Nephron (organoid): ENCODE measurements at regions not wholly inside any gene's neighbourhood (a gene's known extent, or its start where the extent isn't known, plus 50 kb on each side); places are given as distances from the start of the nearest gene placed in this dataset.

Experiments
- H3K27ac Mint-ChIP-seq, 3 experiments: 2 replicates each; pipeline ENCODE4 v1.8.0; 2020; ENCODE audit warnings: mixed read lengths in 3 of 3, mild to moderate bottlenecking in 2 of 3, moderate library complexity in 1 of 3
- H3K27me3 Mint-ChIP-seq: 2 replicates; pipeline ENCODE4 v1.8.0; 2021; ENCODE audit warnings: low read depth, mild to moderate bottlenecking, moderate library complexity, mixed read lengths
- H3K36me3 Mint-ChIP-seq: 2 replicates; pipeline ENCODE4 v1.8.0; 2020; ENCODE audit warnings: low read depth, mixed read lengths
- H3K4me1 Mint-ChIP-seq: 2 replicates; pipeline ENCODE4 v1.8.0; 2020; ENCODE audit warnings: mixed read lengths
- H3K4me3 Mint-ChIP-seq, 3 experiments: 2 replicates each; pipeline ENCODE4 v1.8.0; 2020; ENCODE audit warnings: mild to moderate bottlenecking in 3 of 3, mixed read lengths in 3 of 3, moderate library complexity in 2 of 3
- H3K9me3 Mint-ChIP-seq: 2 replicates; pipeline ENCODE4 v1.8.0; 2020; ENCODE audit warnings: mixed read lengths
- CTCF ChIP-seq, 3 experiments: fragments of 200-600 bp; sonication (generic); IDR thresholded peaks; one replicate each; pipeline ENCODE4 v1.5.0; 2021; ENCODE audit warnings: antibody characterized with exemption in 3 of 3; ENCODE audit not compliant: unreplicated experiment in 3 of 3

- no peak overlapping the region for H3K4me3 Mint-ChIP-seq
- H3K27me3 Mint-ChIP-seq = peaks cover 3% of the 10 kb centered on the region
- no peak overlapping the region for H3K27ac Mint-ChIP-seq
- H3K36me3 Mint-ChIP-seq = no peaks in the 10 kb centered on the region
- H3K4me1 Mint-ChIP-seq = peaks cover 26% of the 10 kb centered on the region
- TF ChIP-seq CTCF (IDR thresholded peaks at IDR 0.05; ENCODE audit: unreplicated experiment in 3 of 3) = no peak
- H3K9me3 Mint-ChIP-seq = peaks cover 6% of the 10 kb centered on the region
Observed at GRCh38 chr5:74156728-74157383, 483.7 kb downstream of the ENC1 start.

GRCh38 chr5:74155501-74155900 lies 485.0 kb downstream of the ENC1 start:
- TF ChIP-seq CTCF (IDR thresholded peaks at IDR 0.05; ENCODE audit: unreplicated experiment in 3 of 3) = no peak
- Mint-ChIP-seq H3K4me3 (no peak overlapping the region), H3K36me3 (no peaks in the 10 kb centered on the region), H3K27me3 (peaks cover under 1% of the 10 kb centered on the region), H3K4me1 (peaks cover 31% of the 10 kb centered on the region), H3K9me3 (peaks cover 6% of the 10 kb centered on the region), H3K27ac (peak overlapping the region in 2 of 3 experiments; percentile 34 to 93)

- Mint-ChIP-seq H3K27me3 (no peaks in the 10 kb centered on the region), H3K27ac (peak overlapping the region in 1 of 3 experiments; percentile 93), H3K4me1 (peaks cover 32% of the 10 kb centered on the region), H3K9me3 (peaks cover 6% of the 10 kb centered on the region), H3K4me3 (no peak overlapping the region), H3K36me3 (no peaks in the 10 kb centered on the region)
- no peak for TF ChIP-seq CTCF (IDR thresholded peaks at IDR 0.05; ENCODE audit: unreplicated experiment in 3 of 3)
Observed at GRCh38 chr5:74154526-74154925, 486.0 kb downstream of the ENC1 start.

- no peak for TF ChIP-seq CTCF (IDR thresholded peaks at IDR 0.05; ENCODE audit: unreplicated experiment in 3 of 3)
- Mint-ChIP-seq H3K9me3 (peaks cover 6% of the 10 kb centered on the region), H3K4me1 (peaks cover 34% of the 10 kb centered on the region), H3K27ac (peak overlapping the region; percentile 64 to 93 (median 88)), H3K4me3 (no peak overlapping the region), H3K27me3 (no peaks in the 10 kb centered on the region), H3K36me3 (no peaks in the 10 kb centered on the region)
Observed at GRCh38 chr5:74153255-74153790, 487.2 kb downstream of the ENC1 start.

- H3K4me1 Mint-ChIP-seq = peaks cover 40% of the 10 kb centered on the region
- no peak for TF ChIP-seq CTCF (IDR thresholded peaks at IDR 0.05; ENCODE audit: unreplicated experiment in 3 of 3)
- peak overlapping the region; percentile 64 to 93 (median 88) for H3K27ac Mint-ChIP-seq
- H3K4me3 Mint-ChIP-seq = no peak overlapping the region
- H3K27me3 Mint-ChIP-seq = no peaks in the 10 kb centered on the region
- no peaks in the 10 kb centered on the region for H3K36me3 Mint-ChIP-seq
- H3K9me3 Mint-ChIP-seq = peaks cover 6% of the 10 kb centered on the region
Observed at GRCh38 chr5:74152625-74153254, 487.8 kb downstream of the ENC1 start.
